ENCODE measurements at regions not wholly inside any gene's neighbourhood (a gene's known extent, or its start where the extent isn't known, plus 50 kb on each side); places are given as distances from the start of the nearest gene placed in this dataset.

GRCh38 chr12:124711344-124711743 lies 143.9 kb upstream of the NCOR2 start:
- no peaks in the 10 kb centered on the region for H3K36me3 ChIP-seq (ENCODE audit: control insufficient read depth in 3 of 3, insufficient read depth in 2 of 3, low read depth in 1 of 3, low read length in 3 of 3)
- peaks cover 0 to 10% (median 5%) of the 10 kb centered on the region in 3 donors for H3K4me1 ChIP-seq (ENCODE audit: control insufficient read depth in 3 of 3, insufficient read depth in 2 of 3, low read depth in 1 of 3, low read length in 2 of 3)
- WGBS, 3 donors, result 70 to 79% (median 78%) methylated on average over 11 of the region's 11 CpGs
- FAIRE-seq (no peak), DNase-seq (no peak)
- peaks cover 0 to 14% of the 10 kb centered on the region in 2 donors for H3K9me3 ChIP-seq (ENCODE audit: control insufficient read depth in 2 of 2, insufficient read depth in 1 of 2, low read depth in 1 of 2, low read length in 1 of 2)
- H3K27me3 ChIP-seq (ENCODE audit: control insufficient read depth in 3 of 3, insufficient read depth in 3 of 3, low read length in 3 of 3), result no peaks in the 10 kb centered on the region
- H3K27ac ChIP-seq (ENCODE audit: low read depth in 1 of 3, low read length in 2 of 3), result no peak overlapping the region
- no peak overlapping the region for H3K4me3 ChIP-seq (ENCODE audit: low read depth in 1 of 3, low read length in 3 of 3)

- Histone ChIP-seq H3K4me1 (ENCODE audit: control insufficient read depth in 3 of 3, insufficient read depth in 2 of 3, low read depth in 1 of 3, low read length in 2 of 3) (peaks cover 0 to 5% (median 4%) of the 10 kb centered on the region in 3 donors), H3K36me3 (ENCODE audit: control insufficient read depth in 3 of 3, insufficient read depth in 2 of 3, low read depth in 1 of 3, low read length in 3 of 3) (no peaks in the 10 kb centered on the region), H3K4me3 (ENCODE audit: low read depth in 1 of 3, low read length in 3 of 3) (no peak overlapping the region), H3K27ac (ENCODE audit: low read depth in 1 of 3, low read length in 2 of 3) (no peak overlapping the region), H3K27me3 (ENCODE audit: control insufficient read depth in 3 of 3, insufficient read depth in 3 of 3, low read length in 3 of 3) (no peaks in the 10 kb centered on the region), H3K9me3 (ENCODE audit: control insufficient read depth in 2 of 2, insufficient read depth in 1 of 2, low read depth in 1 of 2, low read length in 1 of 2) (peaks cover 0 to 14% of the 10 kb centered on the region in 2 donors)
- 79 to 84% (median 80%) methylated on average over 8 of the region's 8 CpGs for WGBS, 3 donors
- DNase-seq (no peak), FAIRE-seq (no peak)
These were observed 142.6 kb upstream of the NCOR2 start for GRCh38 chr12:124709722-124710687.

- Histone ChIP-seq H3K9me3 (ENCODE audit: control insufficient read depth in 2 of 2, insufficient read depth in 1 of 2, low read depth in 1 of 2, low read length in 1 of 2) (peaks cover 0 to 14% of the 10 kb centered on the region in 2 donors), H3K27me3 (ENCODE audit: control insufficient read depth in 3 of 3, insufficient read depth in 3 of 3, low read length in 3 of 3) (no peaks in the 10 kb centered on the region), H3K4me3 (ENCODE audit: low read depth in 1 of 3, low read length in 3 of 3) (no peak overlapping the region), H3K4me1 (ENCODE audit: control insufficient read depth in 3 of 3, insufficient read depth in 2 of 3, low read depth in 1 of 3, low read length in 2 of 3) (no peaks in the 10 kb centered on the region), H3K27ac (ENCODE audit: low read depth in 1 of 3, low read length in 2 of 3) (no peak overlapping the region), H3K36me3 (ENCODE audit: control insufficient read depth in 3 of 3, insufficient read depth in 2 of 3, low read depth in 1 of 3, low read length in 3 of 3) (no peaks in the 10 kb centered on the region)
- 93 to 95% (median 94%) methylated on average over 8 of the region's 8 CpGs for WGBS, 3 donors
- FAIRE-seq, result no peak
- DNase-seq, result no peak
These were observed 139.9 kb upstream of the NCOR2 start for GRCh38 chr12:124707316-124707715.

- Histone ChIP-seq H3K9me3 (ENCODE audit: control insufficient read depth in 2 of 2, insufficient read depth in 1 of 2, low read depth in 1 of 2, low read length in 1 of 2) (peaks cover 0 to 14% of the 10 kb centered on the region in 2 donors), H3K4me3 (ENCODE audit: low read depth in 1 of 3, low read length in 3 of 3) (no peak overlapping the region), H3K27me3 (ENCODE audit: control insufficient read depth in 3 of 3, insufficient read depth in 3 of 3, low read length in 3 of 3) (no peaks in the 10 kb centered on the region), H3K27ac (ENCODE audit: low read depth in 1 of 3, low read length in 2 of 3) (no peak overlapping the region), H3K4me1 (ENCODE audit: control insufficient read depth in 3 of 3, insufficient read depth in 2 of 3, low read depth in 1 of 3, low read length in 2 of 3) (no peaks in the 10 kb centered on the region), H3K36me3 (ENCODE audit: control insufficient read depth in 3 of 3, insufficient read depth in 2 of 3, low read depth in 1 of 3, low read length in 3 of 3) (no peaks in the 10 kb centered on the region)
- 96 to 98% (median 97%) methylated on average over 10 of the region's 10 CpGs for WGBS, 3 donors
- FAIRE-seq (no peak), DNase-seq (no peak)
These were observed 139.0 kb upstream of the NCOR2 start for GRCh38 chr12:124706363-124706762.

GRCh38 chr12:124705545-124706138 lies 138.2 kb upstream of the NCOR2 start:
- DNase-seq (no peak), FAIRE-seq (no peak)
- Histone ChIP-seq H3K4me3 (ENCODE audit: low read depth in 1 of 3, low read length in 3 of 3) (no peak overlapping the region), H3K27me3 (ENCODE audit: control insufficient read depth in 3 of 3, insufficient read depth in 3 of 3, low read length in 3 of 3) (no peaks in the 10 kb centered on the region), H3K4me1 (ENCODE audit: control insufficient read depth in 3 of 3, insufficient read depth in 2 of 3, low read depth in 1 of 3, low read length in 2 of 3) (no peaks in the 10 kb centered on the region), H3K27ac (ENCODE audit: low read depth in 1 of 3, low read length in 2 of 3) (no peak overlapping the region), H3K36me3 (ENCODE audit: control insufficient read depth in 3 of 3, insufficient read depth in 2 of 3, low read depth in 1 of 3, low read length in 3 of 3) (no peaks in the 10 kb centered on the region), H3K9me3 (ENCODE audit: control insufficient read depth in 2 of 2, insufficient read depth in 1 of 2, low read depth in 1 of 2, low read length in 1 of 2) (peaks cover 0 to 14% of the 10 kb centered on the region in 2 donors)
- 69 to 83% (median 77%) methylated on average over 11 of the region's 11 CpGs for WGBS, 3 donors

GRCh38 chr12:124704619-124705018 lies 137.2 kb upstream of the NCOR2 start:
- Histone ChIP-seq H3K27me3 (ENCODE audit: control insufficient read depth in 3 of 3, insufficient read depth in 3 of 3, low read length in 3 of 3) (no peaks in the 10 kb centered on the region), H3K4me3 (ENCODE audit: low read depth in 1 of 3, low read length in 3 of 3) (no peak overlapping the region), H3K36me3 (ENCODE audit: control insufficient read depth in 3 of 3, insufficient read depth in 2 of 3, low read depth in 1 of 3, low read length in 3 of 3) (no peaks in the 10 kb centered on the region), H3K4me1 (ENCODE audit: control insufficient read depth in 3 of 3, insufficient read depth in 2 of 3, low read depth in 1 of 3, low read length in 2 of 3) (no peaks in the 10 kb centered on the region), H3K9me3 (ENCODE audit: control insufficient read depth in 2 of 2, insufficient read depth in 1 of 2, low read depth in 1 of 2, low read length in 1 of 2) (peaks cover 0 to 14% of the 10 kb centered on the region in 2 donors), H3K27ac (ENCODE audit: low read depth in 1 of 3, low read length in 2 of 3) (no peak overlapping the region)
- 89 to 91% (median 90%) methylated on average over 11 to 13 of the region's 13 CpGs for WGBS, 3 donors
- DNase-seq, result no peak
- no peak for FAIRE-seq

- H3K4me3 ChIP-seq (ENCODE audit: low read depth in 1 of 3, low read length in 3 of 3), result no peak overlapping the region
- H3K36me3 ChIP-seq (ENCODE audit: control insufficient read depth in 3 of 3, insufficient read depth in 2 of 3, low read depth in 1 of 3, low read length in 3 of 3), result no peaks in the 10 kb centered on the region
- 82 to 89% (median 83%) methylated on average over 8 of the region's 8 CpGs for WGBS, 3 donors
- no peaks in the 10 kb centered on the region for H3K27me3 ChIP-seq (ENCODE audit: control insufficient read depth in 3 of 3, insufficient read depth in 3 of 3, low read length in 3 of 3)
- DNase-seq, result no peak
- H3K4me1 ChIP-seq (ENCODE audit: control insufficient read depth in 3 of 3, insufficient read depth in 2 of 3, low read depth in 1 of 3, low read length in 2 of 3), result no peaks in the 10 kb centered on the region
- peaks cover 0 to 14% of the 10 kb centered on the region in 2 donors for H3K9me3 ChIP-seq (ENCODE audit: control insufficient read depth in 2 of 2, insufficient read depth in 1 of 2, low read depth in 1 of 2, low read length in 1 of 2)
- FAIRE-seq, result no peak
- no peak overlapping the region for H3K27ac ChIP-seq (ENCODE audit: low read depth in 1 of 3, low read length in 2 of 3)
These were observed 136.4 kb upstream of the NCOR2 start for GRCh38 chr12:124703856-124704255.

GRCh38 chr12:124702736-124703135 lies 135.3 kb upstream of the NCOR2 start:
- H3K4me1 ChIP-seq (ENCODE audit: control insufficient read depth in 3 of 3, insufficient read depth in 2 of 3, low read depth in 1 of 3, low read length in 2 of 3), result no peaks in the 10 kb centered on the region
- H3K4me3 ChIP-seq (ENCODE audit: low read depth in 1 of 3, low read length in 3 of 3), result no peak overlapping the region
- FAIRE-seq (no peak), DNase-seq (no peak)
- H3K27me3 ChIP-seq (ENCODE audit: control insufficient read depth in 3 of 3, insufficient read depth in 3 of 3, low read length in 3 of 3), result no peaks in the 10 kb centered on the region
- 91 to 96% (median 93%) methylated on average over 1 of the region's 1 CpG for WGBS, 3 donors
- peaks cover 0 to 6% of the 10 kb centered on the region in 2 donors for H3K9me3 ChIP-seq (ENCODE audit: control insufficient read depth in 2 of 2, insufficient read depth in 1 of 2, low read depth in 1 of 2, low read length in 1 of 2)
- H3K27ac ChIP-seq (ENCODE audit: low read depth in 1 of 3, low read length in 2 of 3), result no peak overlapping the region
- H3K36me3 ChIP-seq (ENCODE audit: control insufficient read depth in 3 of 3, insufficient read depth in 2 of 3, low read depth in 1 of 3, low read length in 3 of 3), result no peaks in the 10 kb centered on the region

Data from small intestine (tissue), 7 donors.